ENCODE measurements at regions not wholly inside any gene's neighbourhood (a gene's known extent, or its start where the extent isn't known, plus 50 kb on each side); places are given as distances from the start of the nearest gene placed in this dataset.

DNA sequence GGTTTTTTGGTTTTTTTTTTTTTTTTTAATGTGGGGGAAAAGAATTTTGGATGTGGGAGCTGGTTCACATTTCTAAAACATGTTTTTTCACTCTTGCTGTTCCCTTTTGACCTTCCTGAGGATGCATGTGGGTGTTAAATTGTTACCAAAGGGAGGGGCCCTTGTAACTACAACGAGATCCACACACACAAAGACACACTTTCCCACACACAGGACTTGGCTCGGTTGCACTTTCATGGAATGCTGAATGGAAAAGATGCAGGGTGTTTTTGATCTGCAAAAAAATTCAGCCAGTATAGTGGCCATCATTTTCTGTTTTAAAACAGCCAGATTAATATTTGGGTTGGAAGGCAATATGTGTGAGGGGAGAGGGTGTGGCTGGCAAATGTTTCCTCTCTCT, 576.9 kb downstream of the EBF1 start:
- DNase-seq: no peak
- no peaks in the 10 kb centered on the region for H3K9me3 Mint-ChIP-seq
- POLR2A ChIA-PET: no interaction called here
- H3K36me3 Mint-ChIP-seq: no peaks in the 10 kb centered on the region
- H3K27ac Mint-ChIP-seq: no peak overlapping the region
- H3K4me3 Mint-ChIP-seq: no peak overlapping the region
- H3K4me1 Mint-ChIP-seq (ENCODE audit: low read depth): no peaks in the 10 kb centered on the region
- intact Hi-C loops (cut with micrococcal nuclease): no loop called here
- CTCF ChIA-PET: no interaction called here
- no peaks in the 10 kb centered on the region for H3K27me3 Mint-ChIP-seq

DNA sequence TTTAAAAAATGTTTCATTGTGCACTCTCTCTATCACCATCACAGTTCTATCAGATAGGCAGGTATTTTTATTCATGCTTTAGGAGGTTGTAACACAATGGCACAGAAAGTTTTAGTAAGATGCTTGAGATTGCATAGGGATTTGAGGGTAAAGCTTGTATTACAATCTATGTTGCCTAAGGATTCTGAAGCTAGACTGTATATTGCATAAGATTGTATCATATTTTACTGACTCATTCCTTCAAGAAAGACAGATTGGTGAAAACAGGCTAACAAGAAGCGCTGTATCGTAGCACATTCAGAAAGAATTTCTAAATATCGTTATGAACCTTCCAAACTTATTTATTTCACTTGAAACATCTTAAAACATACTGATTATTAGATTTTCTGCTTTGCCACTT, 577.7 kb downstream of the EBF1 start:
- CTCF ChIA-PET: no interaction called here
- Mint-ChIP-seq H3K4me3 (no peak overlapping the region), H3K36me3 (no peaks in the 10 kb centered on the region)

DNA sequence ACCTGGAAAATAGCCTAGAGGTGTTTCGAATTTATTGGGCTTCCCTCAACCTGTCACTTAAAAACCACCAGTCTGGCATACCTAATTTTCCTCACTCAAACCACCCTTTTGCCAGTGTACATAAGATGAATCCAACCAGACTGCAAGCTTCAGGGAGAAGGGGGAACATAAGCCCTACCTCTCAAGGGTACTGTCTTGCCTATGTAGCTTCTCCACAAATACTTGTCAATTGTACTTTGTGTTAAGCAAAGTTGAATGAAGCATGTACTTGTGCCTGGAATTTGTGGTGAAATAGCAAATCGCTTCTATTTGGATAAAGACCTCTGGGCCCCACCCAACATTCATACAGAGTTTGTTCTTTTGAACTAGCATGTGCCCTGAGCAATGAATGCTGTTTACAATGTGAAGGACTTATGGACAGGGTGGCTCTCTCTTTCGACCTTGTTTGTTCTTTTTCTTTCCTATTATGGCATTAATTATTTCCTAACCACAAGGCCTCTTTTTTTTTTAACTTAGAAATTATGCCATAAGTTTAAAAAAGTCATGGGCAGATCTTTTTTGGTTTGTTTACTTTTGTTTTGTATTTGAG, 580.2 kb downstream of the EBF1 start:
- Mint-ChIP-seq H3K9me3 (no peaks in the 10 kb centered on the region), H3K4me3 (no peak overlapping the region), H3K4me1 (ENCODE audit: low read depth) (peaks cover 3% of the 10 kb centered on the region), H3K27ac (no peak overlapping the region), H3K27me3 (no peaks in the 10 kb centered on the region), H3K36me3 (no peaks in the 10 kb centered on the region)
- ChIA-PET POLR2A (no interaction called here), CTCF (no interaction called here)
- no peak for DNase-seq
- intact Hi-C loops (cut with micrococcal nuclease): no loop called here

More for the DNA sequence above, 577.7 kb downstream of the EBF1 start:
- POLR2A ChIA-PET: no interaction called here
- intact Hi-C loops (cut with micrococcal nuclease): no loop called here
- Mint-ChIP-seq H3K27me3 (no peaks in the 10 kb centered on the region), H3K9me3 (no peaks in the 10 kb centered on the region), H3K27ac (no peak overlapping the region), H3K4me1 (ENCODE audit: low read depth) (no peaks in the 10 kb centered on the region)
- DNase-seq: no peak

DNA sequence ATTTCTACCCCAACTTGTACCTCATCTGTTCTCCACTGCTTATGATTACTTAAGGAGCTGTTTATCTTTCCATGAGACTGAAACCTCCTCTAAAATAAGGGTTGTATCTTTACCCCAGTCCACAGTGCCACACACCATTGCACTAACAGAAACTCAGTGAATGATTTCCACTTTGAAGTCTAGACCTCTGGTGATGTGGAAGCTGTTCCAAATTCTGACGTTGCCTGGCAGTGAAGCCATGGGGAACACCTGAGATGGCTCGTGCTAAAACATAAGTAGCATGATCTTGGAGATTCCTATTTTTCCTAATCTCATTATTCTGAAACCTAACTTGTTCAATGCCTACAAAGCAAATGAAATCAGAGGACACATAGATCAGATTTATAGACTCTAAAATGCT, 583.2 kb downstream of the EBF1 start:
- Mint-ChIP-seq H3K27ac (no peak overlapping the region), H3K4me1 (ENCODE audit: low read depth) (peaks cover 22% of the 10 kb centered on the region), H3K36me3 (no peaks in the 10 kb centered on the region), H3K27me3 (no peaks in the 10 kb centered on the region), H3K4me3 (no peak overlapping the region), H3K9me3 (no peaks in the 10 kb centered on the region)
- no peak for DNase-seq
- CTCF ChIA-PET: no interaction called here
- intact Hi-C loops (cut with micrococcal nuclease): no loop called here
- POLR2A ChIA-PET: no interaction called here

DNA sequence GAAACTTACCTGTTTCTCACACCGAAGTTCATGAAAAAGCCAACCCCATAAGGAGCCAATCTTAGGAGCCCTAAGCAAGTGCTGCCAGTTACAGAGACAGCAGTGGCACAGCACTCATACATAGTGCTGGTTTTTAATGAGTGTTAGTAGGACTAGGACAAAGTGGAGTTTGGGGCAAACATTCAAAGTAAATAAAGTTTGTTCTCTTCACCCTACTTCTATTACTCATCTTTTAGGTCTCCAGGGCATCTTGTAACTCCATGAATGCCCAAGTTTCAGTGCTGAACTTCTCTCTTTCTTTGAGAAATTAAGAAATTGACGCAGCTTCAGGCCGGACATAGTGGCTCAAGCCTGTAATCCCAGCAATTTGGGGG, 584.7 kb downstream of the EBF1 start:
- POLR2A ChIA-PET: no interaction called here
- intact Hi-C loops (cut with micrococcal nuclease): no loop called here
- no peaks in the 10 kb centered on the region for H3K36me3 Mint-ChIP-seq
- no peak overlapping the region for H3K27ac Mint-ChIP-seq
- no peak for DNase-seq
- peaks cover 4% of the 10 kb centered on the region for H3K27me3 Mint-ChIP-seq
- H3K9me3 Mint-ChIP-seq: no peaks in the 10 kb centered on the region
- peaks cover 22% of the 10 kb centered on the region for H3K4me1 Mint-ChIP-seq (ENCODE audit: low read depth)
- CTCF ChIA-PET: no interaction called here
- H3K4me3 Mint-ChIP-seq: no peak overlapping the region

DNA sequence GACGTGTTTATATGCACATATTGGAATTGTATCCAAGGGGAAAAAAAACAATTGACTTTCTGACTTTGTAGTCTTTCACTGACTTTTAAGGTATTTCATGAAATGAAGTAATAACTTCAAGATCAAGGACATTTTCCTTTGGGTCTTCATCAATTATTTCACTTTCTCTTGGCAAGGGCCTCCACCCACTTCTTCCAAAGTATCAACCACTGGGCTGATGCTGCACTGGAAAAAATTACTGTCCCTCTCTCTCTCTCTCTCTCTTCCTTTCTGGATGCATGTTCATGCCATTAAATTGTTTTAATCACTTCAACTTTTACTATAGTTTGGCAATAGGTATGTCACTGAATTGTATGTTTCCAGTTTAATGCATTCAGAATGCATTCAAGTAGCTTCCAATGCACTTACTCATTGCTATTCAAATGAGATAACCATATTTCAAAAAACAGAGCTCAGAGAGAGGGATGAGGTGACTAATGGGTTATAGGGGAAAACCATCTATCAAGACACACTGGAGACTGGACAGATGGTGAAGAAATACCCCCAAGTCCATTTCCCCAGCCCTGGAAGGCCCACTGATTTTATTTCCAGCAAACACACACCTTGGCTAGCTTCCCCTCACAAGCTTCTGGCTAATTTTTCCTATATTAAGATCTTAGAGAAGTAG, 585.3 kb downstream of the EBF1 start:
- CTCF ChIA-PET: no interaction called here
- Mint-ChIP-seq H3K9me3 (no peaks in the 10 kb centered on the region), H3K27me3 (peaks cover 4% of the 10 kb centered on the region), H3K4me3 (no peak overlapping the region), H3K36me3 (no peaks in the 10 kb centered on the region), H3K4me1 (ENCODE audit: low read depth) (peaks cover 22% of the 10 kb centered on the region), H3K27ac (no peak overlapping the region)
- intact Hi-C loops (cut with micrococcal nuclease): no loop called here
- no peak for DNase-seq
- POLR2A ChIA-PET: no interaction called here

DNA sequence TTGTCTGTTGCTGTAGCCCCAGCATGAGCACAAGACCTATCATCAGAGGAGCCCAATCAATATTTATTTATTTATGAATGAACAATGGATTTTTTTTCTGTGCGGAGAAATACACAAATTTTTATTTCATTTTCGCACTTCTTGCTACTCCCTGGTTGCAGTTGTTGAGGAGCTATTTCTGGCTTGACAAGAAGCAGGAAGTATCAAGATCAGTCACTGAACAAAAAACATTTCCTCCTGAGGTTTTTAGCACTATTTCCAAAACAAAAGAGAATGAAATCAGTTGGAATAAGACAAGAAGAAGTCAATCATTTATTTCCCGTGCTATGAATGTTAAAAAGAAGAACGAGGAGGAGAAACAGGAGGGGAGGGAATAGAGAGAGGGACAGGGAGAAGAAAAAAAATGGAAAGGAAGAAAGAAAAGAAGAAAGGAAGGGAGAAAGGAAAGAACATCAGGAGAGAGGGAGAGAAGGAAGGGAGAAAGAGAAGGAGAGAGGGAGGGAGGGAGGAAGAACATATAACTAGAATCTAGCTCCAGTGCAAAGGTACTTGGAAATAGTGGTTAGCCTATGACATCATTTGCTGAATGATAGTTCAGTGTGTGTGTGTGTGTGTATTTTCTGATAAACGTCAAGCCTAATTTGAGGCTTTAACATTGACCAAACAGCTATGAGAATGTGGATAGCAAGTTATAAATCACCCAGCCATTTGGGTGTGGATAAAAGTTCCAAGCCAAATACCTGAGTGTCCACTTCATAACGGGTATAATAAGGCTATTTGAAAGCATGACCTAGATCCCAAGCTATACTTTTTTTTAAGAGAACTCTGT, 586.0 kb downstream of the EBF1 start:
- Mint-ChIP-seq H3K4me1 (ENCODE audit: low read depth) (peaks cover 22% of the 10 kb centered on the region), H3K4me3 (no peak overlapping the region), H3K36me3 (no peaks in the 10 kb centered on the region), H3K27me3 (peaks cover 4% of the 10 kb centered on the region), H3K9me3 (no peaks in the 10 kb centered on the region), H3K27ac (no peak overlapping the region)
- CTCF ChIA-PET: interaction anchor here (0.8 to 0.9 kb wide), 2 partner anchors 163 to 339 kb away, joined by 3 to 5 read pairs; no protein-coding TSS in a partner anchor
- POLR2A ChIA-PET: no interaction called here
- intact Hi-C loops (cut with micrococcal nuclease): no loop called here
- no peak for DNase-seq

DNA sequence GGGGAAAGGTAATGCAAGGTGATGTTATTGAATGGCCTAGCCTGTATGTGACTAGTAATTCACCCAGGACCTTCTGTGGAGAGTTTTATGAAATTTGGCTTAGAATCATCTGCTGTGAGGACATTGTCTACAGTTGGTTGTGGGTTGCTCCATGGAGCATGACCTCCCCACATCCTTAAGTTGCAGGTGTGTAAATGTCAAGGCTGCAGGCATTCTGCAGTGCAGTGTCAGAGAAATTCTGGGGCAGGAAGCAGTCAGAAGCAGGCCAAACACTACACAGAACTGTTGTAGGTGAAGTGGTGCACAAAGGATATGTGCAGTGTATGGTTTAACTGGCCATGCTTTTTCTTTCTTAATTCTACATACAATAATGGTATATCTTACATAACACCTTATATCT, 588.3 kb downstream of the EBF1 start:
- intact Hi-C loops (cut with micrococcal nuclease): no loop called here
- Mint-ChIP-seq H3K27ac (no peak overlapping the region), H3K4me3 (no peak overlapping the region), H3K36me3 (no peaks in the 10 kb centered on the region), H3K4me1 (ENCODE audit: low read depth) (peaks cover 22% of the 10 kb centered on the region), H3K27me3 (peaks cover 4% of the 10 kb centered on the region), H3K9me3 (peaks cover 3% of the 10 kb centered on the region)
- DNase-seq: no peak
- ChIA-PET POLR2A (no interaction called here), CTCF (no interaction called here)

DNA sequence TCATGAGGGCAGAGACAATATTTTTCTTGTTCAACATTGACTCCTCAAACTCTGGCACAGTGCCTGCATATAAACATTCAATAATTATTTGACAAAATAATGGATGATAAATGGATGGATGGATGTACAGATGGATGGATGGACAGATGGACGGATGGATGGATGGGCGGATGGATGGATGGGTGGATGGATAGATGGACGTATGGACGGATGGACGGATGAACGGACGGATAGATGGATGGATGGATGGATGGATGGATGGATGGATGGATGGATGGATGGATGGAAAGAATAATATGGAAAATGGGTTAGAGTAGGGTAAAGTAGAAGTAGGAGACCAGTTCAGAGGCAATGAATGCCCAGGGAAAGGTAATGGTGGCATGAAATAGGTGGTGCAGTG, 589.2 kb downstream of the EBF1 start:
- DNase-seq: no peak
- H3K27ac Mint-ChIP-seq: no peak overlapping the region
- H3K9me3 Mint-ChIP-seq: peaks cover 12% of the 10 kb centered on the region
- intact Hi-C loops (cut with micrococcal nuclease): no loop called here
- ChIA-PET CTCF (no interaction called here), POLR2A (no interaction called here)
- peaks cover 22% of the 10 kb centered on the region for H3K4me1 Mint-ChIP-seq (ENCODE audit: low read depth)
- H3K4me3 Mint-ChIP-seq: no peak overlapping the region
- H3K27me3 Mint-ChIP-seq: peaks cover 4% of the 10 kb centered on the region
- no peaks in the 10 kb centered on the region for H3K36me3 Mint-ChIP-seq

DNA sequence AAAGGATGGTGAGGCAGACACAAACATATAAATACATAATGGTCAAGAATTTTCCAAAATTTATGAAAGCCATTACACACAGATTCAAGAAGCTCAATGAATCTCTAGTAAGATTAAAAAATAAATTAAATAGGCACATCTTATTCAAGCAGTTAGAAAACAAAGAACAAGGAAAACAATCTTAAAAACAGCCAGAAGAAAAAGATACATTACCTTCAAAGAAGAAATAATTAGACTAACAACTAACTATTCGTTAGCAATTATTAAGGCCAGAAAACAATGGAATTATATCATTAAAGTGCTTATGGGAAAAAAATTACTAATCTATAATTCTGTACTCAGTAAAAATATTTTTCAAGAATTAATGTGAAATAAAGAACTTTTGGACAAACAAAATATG, 593.1 kb downstream of the EBF1 start:
- Mint-ChIP-seq H3K4me3 (no peak overlapping the region), H3K9me3 (peaks cover 18% of the 10 kb centered on the region), H3K36me3 (no peaks in the 10 kb centered on the region), H3K4me1 (ENCODE audit: low read depth) (no peaks in the 10 kb centered on the region), H3K27ac (no peak overlapping the region), H3K27me3 (peaks cover 4% of the 10 kb centered on the region)
- intact Hi-C loops (cut with micrococcal nuclease): no loop called here
- ChIA-PET POLR2A (no interaction called here), CTCF (no interaction called here)
- DNase-seq: no peak

DNA sequence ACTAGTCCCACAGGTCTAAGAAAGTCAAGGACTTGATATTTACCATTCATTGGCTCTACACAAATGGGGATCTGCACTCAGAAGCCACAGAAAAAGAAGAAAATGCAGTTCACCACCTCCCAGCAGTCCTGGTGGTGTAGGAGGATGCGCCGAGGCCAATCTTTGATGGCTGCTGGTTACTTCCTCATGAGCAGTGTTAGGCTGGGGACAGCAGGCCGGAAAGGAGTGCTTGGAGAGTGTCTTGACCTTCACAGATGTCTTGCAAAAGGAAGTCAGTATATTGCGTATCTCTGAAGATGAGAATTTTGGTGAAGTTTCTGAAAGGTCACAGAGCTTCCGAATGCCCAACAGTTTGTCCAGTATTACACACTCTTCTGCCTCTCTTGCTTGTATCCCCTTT, 597.0 kb downstream of the EBF1 start:
- no peaks in the 10 kb centered on the region for H3K36me3 Mint-ChIP-seq
- H3K27me3 Mint-ChIP-seq: peaks cover 2% of the 10 kb centered on the region
- H3K27ac Mint-ChIP-seq: no peak overlapping the region
- H3K4me1 Mint-ChIP-seq (ENCODE audit: low read depth): no peaks in the 10 kb centered on the region
- H3K9me3 Mint-ChIP-seq: peaks cover 18% of the 10 kb centered on the region
- ChIA-PET POLR2A (no interaction called here), CTCF (no interaction called here)
- H3K4me3 Mint-ChIP-seq: no peak overlapping the region
- DNase-seq: no peak
- intact Hi-C loops (cut with micrococcal nuclease): no loop called here

DNA sequence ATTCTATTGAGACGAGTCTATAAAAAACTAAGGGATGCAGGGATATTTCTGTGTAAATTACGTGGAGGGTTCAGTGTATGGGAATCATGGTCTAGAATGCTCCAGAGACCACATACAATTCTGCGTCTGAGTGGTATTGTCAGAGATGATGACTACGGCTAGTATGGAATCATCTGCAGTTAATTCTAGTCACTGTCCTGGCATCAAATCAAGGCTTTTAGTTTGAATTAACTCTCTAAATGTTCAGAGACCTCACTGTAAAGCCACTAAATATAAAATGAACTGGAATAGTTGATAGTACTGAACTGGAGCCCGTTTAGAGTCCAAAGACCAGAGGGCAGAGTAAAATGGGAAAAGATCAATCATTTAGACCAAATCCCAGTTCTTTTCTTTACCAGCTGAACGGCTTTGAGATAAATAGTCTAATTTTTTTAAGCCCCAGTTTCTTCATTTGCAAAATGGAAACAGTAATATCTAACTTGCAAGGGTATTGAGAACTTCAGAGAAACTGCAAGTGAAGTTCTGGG, 599.8 kb downstream of the EBF1 start:
- no peak for DNase-seq
- Mint-ChIP-seq H3K9me3 (peaks cover 2% of the 10 kb centered on the region), H3K4me3 (no peak overlapping the region), H3K36me3 (no peaks in the 10 kb centered on the region), H3K27ac (no peak overlapping the region), H3K4me1 (ENCODE audit: low read depth) (no peaks in the 10 kb centered on the region), H3K27me3 (peaks cover 2% of the 10 kb centered on the region)
- intact Hi-C loops (cut with micrococcal nuclease): no loop called here
- ChIA-PET CTCF (interaction anchor here (0.6 kb wide), 1 partner anchor 12 kb away, joined by 3 read pairs; no protein-coding TSS in a partner anchor), POLR2A (no interaction called here)
